ENCODE measurements at regions not wholly inside any gene's neighbourhood (a gene's known extent, or its start where the extent isn't known, plus 50 kb on each side); places are given as distances from the start of the nearest gene placed in this dataset.

DNA sequence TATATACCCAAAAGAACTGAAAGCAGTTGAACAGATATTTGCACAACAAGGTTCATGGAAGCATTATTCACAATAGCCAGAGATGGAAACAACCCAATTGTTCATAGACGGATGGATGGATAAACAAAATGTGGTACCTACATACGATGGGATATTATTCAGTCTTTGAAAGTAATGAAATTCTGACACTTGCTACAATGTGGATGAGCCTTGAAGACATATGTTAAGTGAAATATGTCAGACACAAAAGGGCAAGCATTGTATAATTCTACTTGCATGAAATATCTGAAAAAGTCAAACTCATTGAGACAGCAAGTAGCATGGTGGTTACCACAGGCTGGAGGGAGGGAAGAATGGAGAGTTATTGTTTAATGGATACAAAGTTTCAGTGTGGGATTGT is 696.1 kb downstream of the MATN1 start:
- H4K20me1 ChIP-seq (ENCODE audit: insufficient read depth) = no peaks in the 10 kb centered on the region
- no peak for DNase-seq (ENCODE audit: low read depth, low spot score)
- no TSS peak for BruUV-seq (replicated peaks)
- ATAC-seq = no peak
- H3K9me3 ChIP-seq (ENCODE audit: control insufficient read depth in 1 of 2, insufficient read depth in 1 of 2, low read depth in 1 of 2, low read length in 2 of 2) = peaks cover 0 to 2% of the 10 kb centered on the region in 2 experiments; a peak in 1 of 4 replicates
- ChIA-PET POLR2A (no interaction called here), RAD21 (ENCODE audit: low non-redundant PET in 1 of 2, low total read pairs in 2 of 2, uncharacterized antibody in 2 of 2, unreplicated experiment in 2 of 2) (no interaction called here), CTCF (no interaction called here)
- H3K4me1 ChIP-seq (ENCODE audit: control insufficient read depth in 1 of 2, insufficient read depth in 2 of 2, low read length in 2 of 2) = no peaks in the 10 kb centered on the region
- no peak overlapping the region for H3K27ac ChIP-seq (ENCODE audit: low read depth, low read length)
- H3K4me3 ChIP-seq (replicated peaks in 1 of 2; ENCODE audit: low read depth in 1 of 2, low read length in 2 of 2) = no peak overlapping the region
- H3K36me3 ChIP-seq (ENCODE audit: control insufficient read depth in 1 of 2, insufficient read depth in 2 of 2, low read length in 2 of 2) = no peaks in the 10 kb centered on the region
- intact Hi-C loops (cut with micrococcal nuclease) = no loop called here
- no peak overlapping the region for H2AFZ ChIP-seq (ENCODE audit: low read depth, low read length, poor library complexity, severe bottlenecking)
- H3K9me2 ChIP-seq (ENCODE audit: insufficient read depth) = no peaks in the 10 kb centered on the region
- no peak overlapping the region for H3K4me2 ChIP-seq (ENCODE audit: low read length)
- H3K79me2 ChIP-seq (ENCODE audit: insufficient read depth, low read length) = no peaks in the 10 kb centered on the region
- H3K9ac ChIP-seq (ENCODE audit: low read length) = no peak overlapping the region
- TF ChIP-seq CEBPB (IDR thresholded peaks at IDR 0.05; ENCODE audit: low read depth) = no peak
- no peak for TF ChIP-seq TCF7L2 (IDR thresholded peaks at IDR 0.05; ENCODE audit: borderline replicate concordance, extremely low read depth, insufficient read depth, insufficient read length)
- TF ChIP-seq, protein P1, sequence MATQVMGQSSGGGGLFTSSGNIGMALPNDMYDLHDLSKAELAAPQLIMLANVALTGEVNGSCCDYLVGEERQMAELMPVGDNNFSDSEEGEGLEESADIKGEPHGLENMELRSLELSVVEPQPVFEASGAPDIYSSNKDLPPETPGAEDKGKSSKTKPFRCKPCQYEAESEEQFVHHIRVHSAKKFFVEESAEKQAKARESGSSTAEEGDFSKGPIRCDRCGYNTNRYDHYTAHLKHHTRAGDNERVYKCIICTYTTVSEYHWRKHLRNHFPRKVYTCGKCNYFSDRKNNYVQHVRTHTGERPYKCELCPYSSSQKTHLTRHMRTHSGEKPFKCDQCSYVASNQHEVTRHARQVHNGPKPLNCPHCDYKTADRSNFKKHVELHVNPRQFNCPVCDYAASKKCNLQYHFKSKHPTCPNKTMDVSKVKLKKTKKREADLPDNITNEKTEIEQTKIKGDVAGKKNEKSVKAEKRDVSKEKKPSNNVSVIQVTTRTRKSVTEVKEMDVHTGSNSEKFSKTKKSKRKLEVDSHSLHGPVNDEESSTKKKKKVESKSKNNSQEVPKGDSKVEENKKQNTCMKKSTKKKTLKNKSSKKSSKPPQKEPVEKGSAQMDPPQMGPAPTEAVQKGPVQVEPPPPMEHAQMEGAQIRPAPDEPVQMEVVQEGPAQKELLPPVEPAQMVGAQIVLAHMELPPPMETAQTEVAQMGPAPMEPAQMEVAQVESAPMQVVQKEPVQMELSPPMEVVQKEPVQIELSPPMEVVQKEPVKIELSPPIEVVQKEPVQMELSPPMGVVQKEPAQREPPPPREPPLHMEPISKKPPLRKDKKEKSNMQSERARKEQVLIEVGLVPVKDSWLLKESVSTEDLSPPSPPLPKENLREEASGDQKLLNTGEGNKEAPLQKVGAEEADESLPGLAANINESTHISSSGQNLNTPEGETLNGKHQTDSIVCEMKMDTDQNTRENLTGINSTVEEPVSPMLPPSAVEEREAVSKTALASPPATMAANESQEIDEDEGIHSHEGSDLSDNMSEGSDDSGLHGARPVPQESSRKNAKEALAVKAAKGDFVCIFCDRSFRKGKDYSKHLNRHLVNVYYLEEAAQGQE (IDR thresholded peaks at IDR 0.05; ENCODE audit: low read depth) = no peak
- TF ChIP-seq, protein P2, sequence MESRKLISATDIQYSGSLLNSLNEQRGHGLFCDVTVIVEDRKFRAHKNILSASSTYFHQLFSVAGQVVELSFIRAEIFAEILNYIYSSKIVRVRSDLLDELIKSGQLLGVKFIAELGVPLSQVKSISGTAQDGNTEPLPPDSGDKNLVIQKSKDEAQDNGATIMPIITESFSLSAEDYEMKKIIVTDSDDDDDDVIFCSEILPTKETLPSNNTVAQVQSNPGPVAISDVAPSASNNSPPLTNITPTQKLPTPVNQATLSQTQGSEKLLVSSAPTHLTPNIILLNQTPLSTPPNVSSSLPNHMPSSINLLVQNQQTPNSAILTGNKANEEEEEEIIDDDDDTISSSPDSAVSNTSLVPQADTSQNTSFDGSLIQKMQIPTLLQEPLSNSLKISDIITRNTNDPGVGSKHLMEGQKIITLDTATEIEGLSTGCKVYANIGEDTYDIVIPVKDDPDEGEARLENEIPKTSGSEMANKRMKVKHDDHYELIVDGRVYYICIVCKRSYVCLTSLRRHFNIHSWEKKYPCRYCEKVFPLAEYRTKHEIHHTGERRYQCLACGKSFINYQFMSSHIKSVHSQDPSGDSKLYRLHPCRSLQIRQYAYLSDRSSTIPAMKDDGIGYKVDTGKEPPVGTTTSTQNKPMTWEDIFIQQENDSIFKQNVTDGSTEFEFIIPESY (IDR thresholded peaks at IDR 0.05; ENCODE audit: extremely low read depth, insufficient replicate concordance, low read length) = no peak
- TF ChIP-seq ZFX (IDR thresholded peaks at IDR 0.05) = no peak
- TF ChIP-seq, protein P3, sequence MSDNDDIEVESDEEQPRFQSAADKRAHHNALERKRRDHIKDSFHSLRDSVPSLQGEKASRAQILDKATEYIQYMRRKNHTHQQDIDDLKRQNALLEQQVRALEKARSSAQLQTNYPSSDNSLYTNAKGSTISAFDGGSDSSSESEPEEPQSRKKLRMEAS (IDR thresholded peaks at IDR 0.05) = no peak
- TF ChIP-seq EZH2phosphoT487 (IDR thresholded peaks at IDR 0.05; ENCODE audit: borderline replicate concordance) = no peak
- H3K27me3 ChIP-seq (ENCODE audit: insufficient read depth, low read length) = peaks cover 4% of the 10 kb centered on the region; the same call in 1 of the 2 replicates

Data from HCT116 (cell line).